ENCODE measurements at regions not wholly inside any gene's neighbourhood (a gene's known extent, or its start where the extent isn't known, plus 50 kb on each side); places are given as distances from the start of the nearest gene placed in this dataset.
"Not testable (repeated sequence)": the region's sequence is repeated elsewhere in the genome, so short reads cannot be mapped to it uniquely, and the experiment has no call there.

GRCh38 chr11:23755076-23755475 lies 741.8 kb upstream of the LUZP2 start:
- DNase-seq (ENCODE audit: low spot score), result no peak

DNA sequence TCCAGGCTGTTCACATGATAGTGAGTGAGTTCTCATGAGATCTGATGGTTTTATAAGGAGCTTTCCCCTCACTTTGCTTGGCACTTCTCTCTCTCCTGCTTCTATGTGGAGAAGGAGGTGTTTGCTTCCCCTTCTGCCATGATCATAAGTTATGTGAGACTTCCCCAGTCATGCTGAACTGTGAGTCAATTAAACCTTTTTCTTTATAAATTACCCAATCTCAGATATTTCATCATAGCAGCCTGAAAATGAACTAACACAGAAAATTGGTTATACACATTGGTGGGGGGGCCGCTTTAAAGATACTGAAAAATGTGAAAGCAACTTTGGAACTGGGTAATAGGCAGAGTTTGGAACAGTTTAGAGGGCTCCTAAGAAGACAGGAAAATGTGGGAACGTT lies 741.1 kb upstream of the LUZP2 start:
- no peak for DNase-seq (ENCODE audit: low spot score)

GRCh38 chr11:23759489-23759888 lies 737.4 kb upstream of the LUZP2 start:
- no peak for DNase-seq (ENCODE audit: low spot score)

DNA sequence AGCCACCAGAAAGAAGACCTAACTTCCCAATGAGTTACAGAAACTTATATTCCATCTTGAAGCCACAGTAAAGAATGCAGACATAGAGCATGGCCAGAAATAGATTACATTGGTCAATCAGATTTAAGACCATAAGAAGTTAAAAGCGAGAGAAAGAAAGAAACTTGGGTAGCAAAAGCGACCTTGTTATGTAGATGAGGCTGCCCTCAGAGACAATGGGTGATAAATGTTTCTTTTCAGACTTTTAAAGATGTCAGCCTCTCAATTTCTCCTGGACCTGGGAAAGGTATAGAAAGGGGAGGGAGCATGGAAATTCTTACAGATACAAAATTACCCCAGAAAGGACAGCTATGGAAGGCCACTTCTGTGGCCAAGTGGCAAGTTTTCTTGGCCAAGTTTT lies 732.6 kb upstream of the LUZP2 start:
- no peak for DNase-seq (ENCODE audit: low spot score)

DNA sequence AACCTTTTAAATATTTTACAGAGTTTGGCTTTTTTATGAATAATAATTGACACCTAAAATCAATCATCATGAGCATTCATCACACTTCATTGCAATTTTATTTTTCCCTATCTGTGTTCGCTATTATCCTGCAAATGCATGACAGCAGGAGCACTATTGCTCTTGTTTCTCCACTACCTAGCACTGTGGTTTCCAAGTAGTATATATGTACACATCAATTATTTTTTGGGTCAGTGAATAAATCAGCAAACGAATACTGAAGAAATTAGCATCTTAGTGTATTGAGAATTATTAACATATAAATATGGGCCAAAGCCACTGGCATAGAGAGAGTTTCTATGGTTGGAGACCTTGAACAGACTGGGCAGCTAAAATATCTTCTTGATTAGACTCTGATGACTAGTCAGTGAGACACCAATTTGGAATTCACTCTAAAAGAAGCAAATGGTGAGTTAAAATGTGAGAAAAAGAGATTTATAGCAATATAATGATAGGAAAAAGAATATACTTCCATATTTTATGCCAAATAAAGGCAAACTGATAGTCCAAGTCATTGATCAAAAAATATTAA lies 731.1 kb upstream of the LUZP2 start:
- DNase-seq (ENCODE audit: low spot score), result no peak

- DNase-seq (ENCODE audit: low spot score), result no peak
These were observed 729.3 kb upstream of the LUZP2 start for GRCh38 chr11:23767576-23767975.

DNA sequence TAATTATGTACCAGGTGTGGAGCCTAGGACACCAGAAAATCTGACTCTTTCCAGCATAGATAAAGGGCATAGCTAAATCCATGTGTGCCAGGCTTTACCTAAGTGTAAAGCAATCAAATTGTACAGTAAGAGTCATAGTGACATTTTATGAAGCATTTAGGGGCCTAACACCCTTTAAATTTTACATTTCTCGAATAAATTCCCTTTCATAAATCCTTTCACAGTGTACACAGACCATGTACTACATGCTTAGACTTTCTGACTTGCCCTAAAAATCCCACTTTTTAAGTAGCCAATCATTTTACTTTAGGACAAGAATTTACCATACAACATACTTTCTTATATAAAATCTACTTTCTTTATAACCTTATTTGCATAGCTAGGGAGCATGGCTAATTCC lies 727.6 kb upstream of the LUZP2 start:
- no peak for DNase-seq (ENCODE audit: low spot score)

DNA sequence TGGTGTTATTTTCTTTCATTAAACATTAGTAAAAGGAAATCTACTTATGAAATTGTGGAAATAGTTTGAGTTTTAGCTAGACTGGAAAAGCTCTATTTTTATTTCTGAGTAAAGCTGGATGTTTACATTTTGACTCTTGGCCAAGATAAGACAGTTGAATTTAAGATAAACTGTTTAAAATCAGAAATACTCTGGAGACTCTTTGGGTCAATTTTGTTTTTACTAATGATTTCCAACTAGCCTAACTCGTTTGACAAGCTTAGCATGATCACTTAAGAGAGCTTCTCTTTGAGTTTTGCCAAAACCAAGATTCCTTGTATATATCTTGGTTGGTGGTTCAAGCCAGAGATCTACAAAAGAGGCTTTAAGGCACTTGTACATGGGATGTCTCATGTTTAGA lies 724.8 kb upstream of the LUZP2 start:
- no peak for DNase-seq (ENCODE audit: low spot score)

DNA sequence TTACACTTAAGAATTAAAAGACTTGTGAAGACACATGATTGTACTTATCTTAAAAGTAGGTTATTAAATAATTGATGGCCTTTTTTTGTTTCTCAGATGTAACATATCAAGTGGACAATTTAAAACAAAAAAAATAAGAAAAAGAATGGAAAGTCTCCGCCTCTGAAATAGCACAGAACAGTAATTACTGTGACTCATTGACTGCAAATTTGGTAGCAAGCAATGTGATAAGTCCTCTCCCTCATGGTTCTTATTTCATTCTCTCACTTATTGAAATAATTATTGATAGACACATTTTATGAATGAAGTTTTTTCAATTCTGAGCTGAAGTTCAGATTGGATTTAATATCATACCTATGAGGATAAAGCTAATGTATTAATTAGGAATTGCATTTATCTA lies 717.9 kb upstream of the LUZP2 start:
- DNase-seq (ENCODE audit: low spot score), result no peak

- no peak for DNase-seq (ENCODE audit: low spot score)
These were observed 716.6 kb upstream of the LUZP2 start for GRCh38 chr11:23780231-23780630.

DNA sequence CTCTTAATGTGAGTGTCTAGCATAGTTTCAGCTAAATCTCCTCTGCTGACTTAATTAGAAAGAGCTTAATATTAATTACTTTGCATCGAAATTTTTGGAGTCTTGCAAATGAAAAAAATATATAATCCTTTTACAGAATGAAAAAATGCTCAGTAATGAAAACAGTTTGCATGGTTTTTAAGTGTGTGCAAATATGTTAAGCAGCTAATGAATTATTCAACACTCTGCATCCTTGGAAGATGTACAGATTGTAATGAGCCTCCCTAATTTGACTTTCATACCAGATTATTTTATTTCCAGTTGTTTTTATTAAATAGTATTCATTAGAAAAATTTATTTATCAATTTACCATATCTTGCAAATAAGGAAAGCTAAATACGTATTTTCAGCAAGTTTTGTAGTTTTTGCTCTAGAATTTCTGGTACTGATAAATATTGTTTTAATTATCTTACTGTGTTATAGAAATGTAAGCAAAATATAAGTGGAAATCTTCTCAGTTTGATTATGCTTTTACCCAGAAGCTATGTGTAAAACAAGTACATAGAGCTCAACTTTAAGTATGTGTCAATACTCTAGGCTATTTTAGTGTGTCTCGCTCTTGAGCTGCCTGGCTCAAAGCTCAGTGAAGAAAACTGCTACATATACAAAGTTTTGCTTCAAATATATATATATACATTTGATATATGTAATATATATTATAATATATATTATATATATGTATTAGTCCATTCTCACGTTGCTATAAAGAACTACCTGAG lies 714.9 kb upstream of the LUZP2 start:
- DNase-seq (ENCODE audit: low spot score), result no peak

DNA sequence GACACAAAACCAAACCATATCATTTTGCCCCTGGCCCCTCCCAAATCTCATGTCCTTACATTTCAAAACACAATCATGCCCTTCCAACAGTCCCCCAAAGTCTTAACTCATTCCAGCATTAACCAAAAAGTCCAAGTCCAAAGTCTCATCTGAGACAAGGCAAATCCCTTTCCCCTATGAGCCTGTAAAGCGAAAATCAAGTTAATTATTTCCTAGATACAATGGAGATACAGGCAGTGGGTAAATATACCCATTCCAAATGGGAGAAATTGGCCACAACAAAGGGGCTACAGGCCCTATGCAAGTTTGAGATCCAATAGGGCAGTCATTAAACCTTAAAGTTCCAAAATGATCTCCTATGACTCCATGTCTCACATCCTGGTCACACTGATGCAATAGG lies 709.9 kb upstream of the LUZP2 start:
- DNase-seq (ENCODE audit: low spot score), result not testable (repeated sequence)

DNA sequence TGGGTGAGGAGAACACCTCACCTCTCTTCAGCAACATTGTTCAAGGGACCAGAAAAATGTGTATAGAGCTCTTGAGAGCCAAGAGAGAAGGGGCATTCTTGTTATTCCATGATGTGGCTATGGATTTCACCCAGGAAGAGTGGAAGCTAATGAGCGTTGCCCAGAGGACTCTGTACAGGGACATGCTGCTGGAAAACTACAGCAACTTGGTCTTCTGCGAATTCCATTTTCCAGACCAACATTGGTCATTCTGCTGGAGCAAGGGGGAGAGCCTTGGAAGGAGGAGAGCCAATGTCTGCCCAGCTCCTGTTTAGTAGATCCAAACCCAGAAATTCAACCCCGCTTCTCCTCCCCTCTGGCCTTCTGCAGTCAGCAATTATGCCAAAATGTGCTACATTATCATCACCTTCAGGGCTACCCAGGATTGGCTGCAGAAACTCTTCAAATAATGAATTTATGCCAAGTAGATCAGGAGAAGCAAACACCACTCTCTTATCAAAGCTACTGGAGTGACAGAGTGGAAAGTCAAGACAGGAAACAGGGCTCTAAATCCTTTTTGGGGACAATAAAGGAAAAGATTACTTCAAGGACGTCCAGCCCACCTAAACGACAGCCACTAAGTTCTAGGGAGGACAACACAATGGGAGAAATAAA lies 707.5 kb upstream of the LUZP2 start:
- DNase-seq (ENCODE audit: low spot score), result no peak

DNA sequence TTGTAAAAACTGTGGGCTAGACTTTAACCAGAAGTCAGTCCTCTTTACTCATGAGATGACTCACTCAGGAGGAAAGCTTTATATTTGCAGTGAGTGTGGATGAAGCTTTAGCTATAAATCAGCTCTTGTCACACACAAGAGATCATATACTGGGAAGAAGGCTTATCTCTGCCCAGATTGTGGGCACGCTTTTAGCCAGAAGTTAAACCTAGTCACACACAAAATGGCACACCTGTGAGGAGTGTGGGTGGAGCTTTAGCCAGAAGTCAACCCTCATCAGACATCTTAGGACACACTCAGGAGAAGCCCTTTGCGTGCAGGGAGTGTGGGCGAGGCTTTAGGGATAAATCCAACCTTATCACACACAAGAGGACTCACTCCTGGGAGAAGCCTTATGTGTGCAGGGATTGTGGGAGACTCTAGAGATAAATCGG lies 706.9 kb upstream of the LUZP2 start:
- DNase-seq (ENCODE audit: low spot score), result no peak

DNA sequence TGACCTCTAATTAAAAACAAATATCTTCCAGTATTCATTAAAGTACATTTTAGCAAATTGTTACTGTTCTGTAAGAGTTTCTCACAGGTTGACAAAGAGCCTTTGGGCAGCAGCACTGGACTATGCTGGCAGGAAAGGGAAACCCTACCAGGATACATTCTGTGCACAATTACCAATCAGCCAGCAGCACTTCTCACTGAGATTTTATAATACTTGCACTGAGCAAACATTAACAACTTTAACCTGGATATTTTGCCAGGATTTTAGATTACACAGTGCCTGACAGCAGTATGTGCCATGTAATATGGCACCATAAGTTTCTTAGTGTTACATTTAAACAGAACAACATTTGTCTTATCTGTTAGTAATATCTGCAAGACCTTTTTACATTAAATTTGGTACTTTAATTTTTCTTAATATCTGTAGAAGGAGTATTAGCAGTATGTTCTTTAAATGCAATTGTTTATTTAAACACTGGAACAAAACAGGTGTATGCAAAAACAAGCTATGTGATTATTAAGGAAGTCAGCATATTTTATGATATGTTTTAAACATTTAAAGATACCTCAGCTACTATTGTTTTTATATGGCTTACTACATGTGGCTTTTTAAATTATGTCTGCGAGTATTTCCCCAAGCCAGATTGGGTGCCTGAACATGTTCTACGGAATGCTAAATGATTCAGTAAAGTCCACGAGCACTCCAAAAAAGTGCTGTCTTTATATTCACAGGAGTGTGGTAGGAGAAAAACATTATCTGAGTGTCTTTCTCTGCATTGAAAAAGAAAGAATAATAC lies 699.0 kb upstream of the LUZP2 start:
- no peak for DNase-seq (ENCODE audit: low spot score)

DNA sequence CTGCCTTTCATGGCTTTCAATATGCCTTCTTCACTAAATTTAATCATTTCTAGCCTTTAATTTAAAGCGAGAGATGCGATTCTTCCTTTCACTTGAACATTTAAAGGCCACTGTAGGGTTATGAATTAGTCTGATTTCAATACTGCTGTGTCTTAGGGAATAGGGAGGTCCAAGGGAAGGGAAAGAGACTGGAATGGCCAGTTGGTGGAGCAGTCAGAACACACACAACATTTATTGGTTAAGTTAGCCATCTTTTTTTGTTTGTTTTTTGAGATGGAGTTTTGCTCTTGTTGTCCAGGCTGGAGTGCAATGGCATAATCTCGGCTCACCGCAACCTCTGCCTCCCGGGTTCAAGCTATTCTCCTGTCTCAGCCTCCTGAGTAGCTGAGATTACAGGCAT lies 662.5 kb upstream of the LUZP2 start:
- DNase-seq (ENCODE audit: low spot score), result not testable (repeated sequence)

DNA sequence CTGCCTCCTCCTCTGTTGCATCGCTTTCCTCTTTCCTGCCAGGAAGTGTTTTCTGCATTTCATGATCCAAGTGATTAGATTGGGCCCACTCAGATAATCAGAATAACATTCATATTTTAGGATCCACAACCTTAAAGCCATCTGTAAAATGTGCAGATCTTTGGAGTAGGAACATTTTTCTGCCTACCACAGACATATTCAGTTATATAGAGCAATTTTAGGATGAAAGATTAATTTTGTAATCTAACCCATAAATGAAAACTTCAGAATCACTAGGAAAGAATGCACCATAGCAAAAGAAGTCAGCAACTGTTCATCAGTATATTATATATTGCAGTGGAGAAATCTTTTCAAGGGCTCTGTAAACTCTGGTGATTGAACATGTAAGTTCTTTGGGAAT lies 659.9 kb upstream of the LUZP2 start:
- DNase-seq (ENCODE audit: low spot score), result no peak

DNA sequence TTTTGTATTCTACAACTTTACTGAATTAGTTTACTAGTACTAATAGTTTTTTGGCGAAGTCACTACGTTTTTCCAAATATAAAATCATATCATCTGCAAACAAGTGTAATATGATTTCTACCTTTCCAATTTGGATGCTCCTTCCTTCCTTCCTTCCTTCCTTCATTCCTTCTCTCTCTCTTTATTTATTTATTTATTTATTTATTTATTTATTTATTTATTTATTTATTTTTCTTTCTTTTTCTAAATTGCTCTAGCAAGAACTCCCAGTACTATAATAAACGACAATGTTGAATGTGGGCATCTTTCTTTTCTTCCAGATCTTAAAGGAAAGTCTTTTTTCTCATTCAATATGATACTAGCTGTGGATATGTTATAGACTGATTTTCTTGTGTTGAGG lies 656.0 kb upstream of the LUZP2 start:
- no peak for DNase-seq (ENCODE audit: low spot score)

GRCh38 chr11:23846902-23847422 lies 649.9 kb upstream of the LUZP2 start:
- DNase-seq (ENCODE audit: low spot score), result no peak

DNA sequence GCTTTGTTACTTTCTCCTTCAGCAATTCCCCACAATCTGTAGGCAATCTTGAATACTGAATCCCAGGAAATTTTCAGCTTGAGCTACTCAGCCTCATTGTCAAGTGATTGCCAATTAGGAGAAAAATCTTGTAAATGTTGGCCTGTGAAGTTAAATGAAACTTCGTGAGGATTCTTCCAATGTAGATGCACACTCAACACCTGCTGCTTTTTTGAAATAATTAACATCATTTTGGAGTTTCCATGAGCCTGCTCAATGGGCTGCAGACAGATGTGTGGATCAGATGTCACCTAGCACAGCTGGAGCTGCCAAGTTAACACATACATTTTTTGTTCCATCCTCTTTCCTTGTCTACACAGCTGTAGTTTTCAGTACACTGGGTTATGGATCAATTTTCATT lies 645.6 kb upstream of the LUZP2 start:
- no peak for DNase-seq (ENCODE audit: low spot score)

- no peak for DNase-seq (ENCODE audit: low spot score)
These were observed 640.2 kb upstream of the LUZP2 start for GRCh38 chr11:23856654-23857053.

DNA sequence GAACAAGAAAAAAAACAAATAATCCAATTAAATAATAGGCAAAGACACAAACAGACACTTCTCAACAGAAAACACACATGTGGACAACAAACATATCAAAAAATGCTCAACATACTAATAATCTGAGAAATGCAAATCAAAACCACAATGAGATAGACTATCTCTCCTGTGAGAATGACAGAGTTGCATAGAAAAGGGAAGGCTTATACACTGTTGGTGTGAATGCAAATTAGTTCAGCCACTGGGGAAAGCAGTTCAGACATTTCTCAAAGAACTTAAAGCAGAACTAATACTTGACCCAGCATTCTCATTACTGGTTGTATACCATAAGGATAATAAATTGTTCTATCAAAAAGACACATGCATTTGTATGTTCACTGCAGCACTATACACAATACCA lies 637.8 kb upstream of the LUZP2 start:
- no peak for DNase-seq (ENCODE audit: low spot score)

- DNase-seq (ENCODE audit: low spot score), result no peak
These were observed 635.2 kb upstream of the LUZP2 start for GRCh38 chr11:23861615-23862014.
